ENCODE measurements at regions not wholly inside any gene's neighbourhood (a gene's known extent, or its start where the extent isn't known, plus 50 kb on each side); places are given as distances from the start of the nearest gene placed in this dataset.

DNA sequence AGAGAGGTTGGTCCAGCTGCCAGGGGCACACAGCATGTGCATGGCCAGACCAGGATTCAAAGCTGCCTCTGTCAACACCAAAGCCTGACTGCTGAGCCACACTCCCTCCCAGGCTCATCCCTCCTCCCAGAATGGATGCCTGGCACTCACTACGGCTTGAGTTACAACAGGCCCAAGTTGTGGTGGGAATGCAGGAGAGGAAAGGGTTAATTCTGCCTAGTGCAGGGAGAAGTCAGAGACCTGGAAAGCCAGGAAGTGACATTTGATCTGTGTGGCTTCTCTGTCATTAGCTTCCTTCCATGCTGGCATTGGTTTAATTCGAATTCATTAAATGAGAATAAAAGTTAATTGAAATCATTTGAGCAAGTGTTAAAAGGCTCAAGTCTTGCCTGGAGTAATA lies 150.0 kb downstream of the NSG2 start:
- TF ChIP-seq POLR2A (IDR thresholded peaks at IDR 0.05; ENCODE audit: low read length) (no peak), GATA1 (IDR thresholded peaks at IDR 0.05; ENCODE audit: low read depth, low read length) (no peak)

Measured in erythroblast (primary cell).